ENCODE measurements at regions not wholly inside any gene's neighbourhood (a gene's known extent, or its start where the extent isn't known, plus 50 kb on each side); places are given as distances from the start of the nearest gene placed in this dataset.

- TF ChIP-seq RAD21 (IDR thresholded peaks at IDR 0.05; ENCODE audit: low read depth) (0 out of 2 replicates have a peak, but pooled peaks have one; percentile 21), MAX (IDR thresholded peaks at IDR 0.05) (no peak), TAF1 (IDR thresholded peaks at IDR 0.05; ENCODE audit: low read depth) (no peak), FOXM1 (IDR thresholded peaks at IDR 0.05; ENCODE audit: borderline replicate concordance, low read depth) (no peak), CEBPB (IDR thresholded peaks at IDR 0.05) (no peak), TEAD4 (IDR thresholded peaks at IDR 0.05) (no peak), REST (IDR thresholded peaks at IDR 0.05; ENCODE audit: low read depth) (no peak), EGR1 (IDR thresholded peaks at IDR 0.05) (no peak), NFIC (IDR thresholded peaks at IDR 0.05) (peak; percentile 51; the same call in 1 of the 2 replicates)
Observed at GRCh38 chr15:69723404-69724096, 270.9 kb downstream of the RPLP1 start.

All from Ishikawa (cell line).